NB4 (cell line): ENCODE measurements at regions not wholly inside any gene's neighbourhood (a gene's known extent, or its start where the extent isn't known, plus 50 kb on each side); places are given as distances from the start of the nearest gene placed in this dataset.

Experiments
- MYC ChIP-seq: IDR thresholded peaks from 2 replicates; pipeline ENCODE4 v1.6.1; 2011; ENCODE audit warnings: low read depth, low read length
- POLR2A ChIP-seq: IDR thresholded peaks from 2 replicates; pipeline ENCODE4 v1.6.1; 2011; ENCODE audit warnings: mild to moderate bottlenecking; ENCODE audit not compliant: insufficient read length; ENCODE audit errors: extremely low read depth
- TF ChIP-seq, protein P1 (sequence below): IDR thresholded peaks from one replicate; pipeline ENCODE4 v1.5.1; 2012; ENCODE audit warnings: low read depth, low read length

DNA sequence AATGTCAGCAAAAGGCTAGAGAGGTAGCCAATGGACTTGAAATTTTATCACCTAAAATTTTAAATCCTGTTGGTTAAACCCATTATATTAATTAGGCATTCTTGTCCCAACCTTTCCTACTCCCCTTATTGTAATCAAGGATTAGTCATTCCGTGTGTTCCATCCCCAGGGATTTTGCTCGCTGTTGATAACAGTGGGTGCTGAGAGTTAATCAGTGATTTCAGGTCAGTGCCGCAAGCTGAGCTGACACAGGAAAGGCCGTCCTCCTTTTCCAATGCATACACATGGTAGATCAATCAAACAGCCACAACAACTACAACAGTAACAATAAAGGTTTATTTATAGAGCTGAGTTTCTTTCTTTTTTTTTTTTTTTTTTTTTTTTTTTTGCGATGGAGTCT is 271.4 kb downstream of the ACTR3B start:
- TF ChIP-seq POLR2A: no peak
- TF ChIP-seq, protein P1, sequence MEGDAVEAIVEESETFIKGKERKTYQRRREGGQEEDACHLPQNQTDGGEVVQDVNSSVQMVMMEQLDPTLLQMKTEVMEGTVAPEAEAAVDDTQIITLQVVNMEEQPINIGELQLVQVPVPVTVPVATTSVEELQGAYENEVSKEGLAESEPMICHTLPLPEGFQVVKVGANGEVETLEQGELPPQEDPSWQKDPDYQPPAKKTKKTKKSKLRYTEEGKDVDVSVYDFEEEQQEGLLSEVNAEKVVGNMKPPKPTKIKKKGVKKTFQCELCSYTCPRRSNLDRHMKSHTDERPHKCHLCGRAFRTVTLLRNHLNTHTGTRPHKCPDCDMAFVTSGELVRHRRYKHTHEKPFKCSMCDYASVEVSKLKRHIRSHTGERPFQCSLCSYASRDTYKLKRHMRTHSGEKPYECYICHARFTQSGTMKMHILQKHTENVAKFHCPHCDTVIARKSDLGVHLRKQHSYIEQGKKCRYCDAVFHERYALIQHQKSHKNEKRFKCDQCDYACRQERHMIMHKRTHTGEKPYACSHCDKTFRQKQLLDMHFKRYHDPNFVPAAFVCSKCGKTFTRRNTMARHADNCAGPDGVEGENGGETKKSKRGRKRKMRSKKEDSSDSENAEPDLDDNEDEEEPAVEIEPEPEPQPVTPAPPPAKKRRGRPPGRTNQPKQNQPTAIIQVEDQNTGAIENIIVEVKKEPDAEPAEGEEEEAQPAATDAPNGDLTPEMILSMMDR: no peak
- no peak for TF ChIP-seq MYC
